ENCODE measurements at regions not wholly inside any gene's neighbourhood (a gene's known extent, or its start where the extent isn't known, plus 50 kb on each side); places are given as distances from the start of the nearest gene placed in this dataset.

GRCh38 chr10:2279711-2280110 is 542.4 kb upstream of the ADARB2 start:
- TF ChIP-seq CTCF (IDR thresholded peaks at IDR 0.05; ENCODE audit: low read depth, low read length) = no peak
- no peak for DNase-seq (ENCODE audit: extremely low read depth, low read depth)

- no peak for TF ChIP-seq CTCF (IDR thresholded peaks at IDR 0.05; ENCODE audit: low read depth, low read length)
- DNase-seq (ENCODE audit: extremely low read depth, low read depth) = no peak
These were observed 541.0 kb upstream of the ADARB2 start for GRCh38 chr10:2278363-2278762.

GRCh38 chr10:2263561-2263960 is 526.2 kb upstream of the ADARB2 start:
- DNase-seq (ENCODE audit: extremely low read depth, low read depth) = no peak
- no peak for TF ChIP-seq CTCF (IDR thresholded peaks at IDR 0.05; ENCODE audit: low read depth, low read length)

GRCh38 chr10:2262878-2263277 is 525.6 kb upstream of the ADARB2 start:
- DNase-seq (ENCODE audit: extremely low read depth, low read depth) = no peak
- no peak for TF ChIP-seq CTCF (IDR thresholded peaks at IDR 0.05; ENCODE audit: low read depth, low read length)

- DNase-seq (ENCODE audit: extremely low read depth, low read depth) = no peak
- TF ChIP-seq CTCF (IDR thresholded peaks at IDR 0.05; ENCODE audit: low read depth, low read length) = no peak
These were observed 525.0 kb upstream of the ADARB2 start for GRCh38 chr10:2262333-2262732.

- DNase-seq (ENCODE audit: extremely low read depth, low read depth) = no peak
- TF ChIP-seq CTCF (IDR thresholded peaks at IDR 0.05; ENCODE audit: low read depth, low read length) = no peak
These were observed 518.9 kb upstream of the ADARB2 start for GRCh38 chr10:2256241-2256640.

- TF ChIP-seq CTCF (IDR thresholded peaks at IDR 0.05; ENCODE audit: low read depth, low read length) = no peak
- DNase-seq (ENCODE audit: extremely low read depth, low read depth) = no peak
These were observed 514.8 kb upstream of the ADARB2 start for GRCh38 chr10:2252096-2252495.
